GM18873 (cell line): ENCODE measurements at regions not wholly inside any gene's neighbourhood (a gene's known extent, or its start where the extent isn't known, plus 50 kb on each side); places are given as distances from the start of the nearest gene placed in this dataset.
"Not testable (repeated sequence)": the region's sequence is repeated elsewhere in the genome, so short reads cannot be mapped to it uniquely, and the experiment has no call there.

ENCODE experiments used
- ATAC-seq: cut with Tn5 transposase; IDR thresholded peaks from one replicate; pipeline ENCODE4 v1.9.1; 2021; ENCODE audit warnings: mild to moderate bottlenecking, moderate library complexity, moderate number of reproducible peaks; ENCODE audit not compliant: unreplicated experiment, low FRiP score

DNA sequence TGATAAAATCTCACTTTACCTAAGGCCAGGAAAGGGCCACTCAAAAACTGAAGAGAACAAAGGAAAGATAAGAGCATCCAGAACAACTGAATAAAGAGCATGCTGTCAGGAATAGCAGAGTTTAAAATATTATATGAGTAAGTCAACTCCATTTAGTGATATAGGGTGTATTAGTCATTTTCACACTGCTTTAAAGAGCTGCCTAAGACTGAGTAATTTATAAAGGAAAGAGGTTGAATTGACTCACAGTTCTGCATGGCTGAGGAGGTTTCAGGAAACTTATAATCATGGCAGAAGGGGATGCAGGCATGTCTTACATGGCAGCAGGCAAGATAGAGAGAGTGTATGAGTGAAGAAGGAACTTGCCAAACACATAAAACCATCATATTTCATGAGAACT, 778.0 kb upstream of the NECTIN3 start:
- no peak for ATAC-seq

DNA sequence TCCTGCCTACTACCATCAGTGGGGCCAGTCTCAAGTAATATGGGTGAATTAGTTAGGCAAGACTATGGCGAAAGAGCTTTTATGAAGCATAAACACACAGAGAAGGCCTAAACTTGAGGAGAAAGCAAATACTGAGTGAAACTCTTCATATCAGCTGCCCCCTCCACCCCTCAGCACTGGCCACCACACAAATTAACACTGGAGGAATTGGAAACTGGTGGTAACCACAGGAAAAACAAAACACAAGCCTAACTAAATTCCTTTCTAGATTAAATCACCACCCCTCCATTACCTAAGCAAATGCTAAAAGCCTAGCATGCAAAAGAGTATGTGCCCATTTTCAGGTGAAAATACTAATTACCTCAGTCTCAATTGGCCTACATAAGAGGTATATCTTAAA, 774.7 kb upstream of the NECTIN3 start:
- no peak for ATAC-seq

DNA sequence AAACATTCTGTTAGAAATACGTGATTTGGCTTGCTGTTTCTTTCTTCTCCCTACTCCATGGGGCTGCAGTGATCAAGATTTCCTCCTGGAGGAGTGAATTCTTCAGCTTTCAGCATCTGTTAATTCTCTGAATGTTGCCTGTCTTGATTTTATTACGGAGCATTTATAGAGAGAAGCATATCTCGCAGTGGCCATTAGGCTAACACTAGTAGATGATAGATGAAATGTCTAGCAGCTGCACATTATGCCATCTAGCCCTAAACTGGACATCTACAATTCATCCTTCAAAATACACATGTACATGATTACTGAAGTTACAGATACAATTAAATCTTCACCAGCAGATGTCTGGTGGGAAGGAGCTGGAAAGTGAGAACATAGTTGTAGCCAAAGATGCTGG, 769.8 kb upstream of the NECTIN3 start:
- no peak for ATAC-seq

DNA sequence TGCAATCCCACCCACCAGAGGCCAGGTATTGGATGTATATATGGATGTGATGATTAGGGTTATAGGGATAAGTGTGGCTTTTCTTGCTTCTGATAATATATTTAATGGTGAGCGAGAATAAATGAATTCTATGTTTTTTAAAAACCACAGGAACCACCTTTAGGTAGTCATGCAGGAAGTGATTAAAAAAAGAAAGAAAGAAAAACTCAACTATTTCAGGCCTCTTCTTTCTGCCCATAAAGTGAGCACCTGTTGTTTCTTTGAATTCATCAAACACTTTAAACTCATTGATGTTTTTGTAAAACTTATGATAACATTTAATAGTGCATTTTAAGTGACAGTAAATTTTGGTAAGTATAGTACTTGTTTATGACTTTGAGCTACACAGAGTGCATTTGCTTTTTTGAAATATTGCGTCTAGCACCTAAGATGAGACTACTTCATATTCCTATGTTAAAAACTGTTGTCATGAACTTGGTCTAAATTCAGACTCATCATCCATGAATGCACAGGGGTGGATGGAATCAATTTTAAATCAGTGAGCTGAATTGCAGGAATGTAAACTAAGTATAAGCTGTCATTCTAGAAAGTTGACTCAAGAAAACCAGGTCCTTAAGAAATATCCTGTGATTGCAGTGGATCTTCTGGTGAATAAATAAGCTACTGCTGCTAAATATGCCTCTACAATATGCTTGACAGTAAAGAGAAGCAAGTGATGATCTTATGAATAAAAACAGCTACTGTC, 764.4 kb upstream of the NECTIN3 start:
- no peak for ATAC-seq

GRCh38 chr3:110311541-110311940, 760.1 kb upstream of the NECTIN3 start:
- no peak for ATAC-seq

DNA sequence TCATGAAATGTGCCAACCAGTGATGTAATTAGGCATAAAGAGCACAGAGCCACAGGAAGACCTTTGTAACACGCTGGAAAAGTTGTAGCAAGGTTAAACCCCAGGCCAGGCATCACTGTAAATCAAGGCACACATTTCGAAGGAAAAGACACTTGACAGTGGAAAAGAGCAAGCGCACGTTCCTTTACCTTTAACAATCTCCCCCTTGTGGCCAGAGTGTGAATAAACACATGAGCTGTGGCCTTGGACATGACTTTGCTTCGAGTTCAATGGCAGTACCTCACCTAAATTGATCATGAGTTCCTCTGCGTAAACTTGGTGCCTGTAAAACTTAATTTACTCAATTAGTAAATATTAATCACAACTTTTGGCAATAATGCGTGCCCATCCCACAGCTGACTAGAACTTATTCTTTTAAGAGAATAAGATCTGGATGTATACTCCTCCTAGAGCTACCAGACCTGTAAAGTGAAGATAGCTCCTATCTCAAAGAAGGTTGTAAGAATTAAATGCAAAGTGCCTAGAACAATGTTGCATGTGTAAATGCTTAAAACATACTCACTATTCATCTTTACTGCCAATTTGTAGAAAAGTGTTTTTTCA, 757.0 kb upstream of the NECTIN3 start:
- ATAC-seq: peak; percentile 78

DNA sequence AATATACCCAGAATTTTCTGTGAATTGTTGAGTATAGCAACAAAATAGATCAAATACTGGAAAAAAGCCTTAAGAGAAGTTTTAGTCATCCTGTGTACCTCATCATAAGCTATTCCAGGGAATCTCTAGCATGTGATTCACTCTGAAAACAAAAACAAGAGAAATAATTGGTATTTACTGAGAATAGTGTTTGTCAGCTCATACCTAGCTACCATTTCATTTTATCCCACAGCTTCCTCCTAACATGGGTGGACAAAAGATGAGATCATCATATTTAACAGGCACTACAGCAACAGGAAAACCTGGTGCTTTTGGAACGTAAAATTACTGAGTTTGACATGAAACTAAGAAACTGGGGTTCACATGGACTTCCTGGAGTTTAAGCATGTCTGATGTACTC, 753.5 kb upstream of the NECTIN3 start:
- ATAC-seq: no peak

DNA sequence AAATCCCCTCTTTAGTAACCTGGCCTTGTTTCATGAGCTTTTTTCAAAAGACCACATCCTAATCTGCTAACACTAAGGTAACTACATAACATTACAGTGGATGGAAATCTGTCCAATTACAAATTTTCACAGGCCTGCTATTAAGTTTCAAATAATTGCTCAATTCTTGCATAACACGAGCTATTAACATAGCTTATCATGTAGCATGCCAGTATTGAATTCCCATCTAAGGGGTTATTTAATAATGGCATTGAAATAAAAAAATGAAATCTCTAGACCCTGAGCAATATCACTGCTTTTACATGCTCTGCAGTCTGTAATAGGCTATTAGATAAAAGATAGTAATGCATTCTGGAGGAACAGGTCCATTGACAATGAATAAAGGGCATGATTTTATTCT, 748.3 kb upstream of the NECTIN3 start:
- no peak for ATAC-seq

DNA sequence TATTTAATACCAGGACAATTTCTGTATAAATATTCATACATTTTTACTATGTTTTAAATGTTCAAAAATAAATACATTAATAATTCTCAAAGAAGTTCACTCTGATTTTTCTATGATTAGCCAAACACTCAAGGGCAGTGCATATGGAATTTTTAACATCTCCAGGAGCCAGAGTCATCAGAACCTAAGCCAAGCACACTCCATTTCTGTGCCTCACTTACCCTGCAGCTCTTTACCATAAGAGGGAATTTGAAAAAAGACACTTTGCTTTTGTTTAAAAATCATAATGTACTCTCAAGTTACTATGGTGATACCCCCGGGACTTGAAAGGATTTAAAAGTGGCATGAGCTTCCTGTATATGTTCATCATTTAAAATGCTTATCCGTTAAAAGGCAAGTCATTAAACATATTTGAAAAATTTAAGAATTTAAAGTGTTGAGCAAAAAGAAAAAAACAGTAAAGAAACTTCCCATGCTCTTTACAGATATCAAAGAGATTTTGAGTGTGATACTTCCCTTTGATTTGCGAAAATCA, 747.4 kb upstream of the NECTIN3 start:
- no peak for ATAC-seq

DNA sequence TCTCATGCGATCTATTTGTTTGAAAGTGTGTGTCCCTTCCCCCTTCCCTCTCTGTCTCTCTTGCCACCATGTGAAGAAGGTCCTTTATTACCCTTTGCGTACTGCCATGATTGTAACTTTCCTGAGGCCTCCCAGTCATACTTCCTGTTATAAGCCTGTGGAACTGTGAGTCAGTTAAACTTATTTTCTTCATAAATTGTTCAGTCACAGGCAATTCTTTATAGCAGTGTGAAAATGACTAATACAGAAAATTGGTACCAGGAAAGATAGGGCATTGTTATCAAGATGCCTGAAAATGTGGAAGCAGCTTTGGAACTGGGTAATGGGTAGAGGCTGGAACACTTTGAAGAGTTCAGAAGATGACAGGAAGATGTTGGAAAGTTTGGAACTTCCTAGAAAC, 743.7 kb upstream of the NECTIN3 start:
- ATAC-seq: no peak

GRCh38 chr3:110331562-110331961, 740.1 kb upstream of the NECTIN3 start:
- not testable (repeated sequence) for ATAC-seq

DNA sequence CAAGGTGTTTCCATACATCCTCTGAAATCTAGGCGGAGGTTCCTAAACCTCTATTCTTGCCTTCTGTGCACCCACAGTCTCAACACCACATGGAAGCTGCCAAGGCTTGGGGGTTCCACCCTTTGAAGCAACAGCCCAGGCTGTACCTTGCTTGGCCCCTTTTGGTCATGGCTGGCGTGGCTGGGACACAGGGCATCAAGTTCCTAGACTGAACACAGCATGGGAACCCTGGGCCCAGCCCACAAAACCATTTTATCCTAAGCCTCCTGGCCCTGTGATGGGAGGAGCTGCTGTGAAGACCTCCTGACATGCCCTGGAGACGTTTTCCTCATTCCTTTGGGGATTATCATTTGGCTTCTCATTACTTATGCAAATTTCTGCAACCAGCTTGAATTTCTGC, 739.0 kb upstream of the NECTIN3 start:
- no peak for ATAC-seq

- ATAC-seq: no peak
Measured at GRCh38 chr3:110341047-110341446, 730.6 kb upstream of the NECTIN3 start.

DNA sequence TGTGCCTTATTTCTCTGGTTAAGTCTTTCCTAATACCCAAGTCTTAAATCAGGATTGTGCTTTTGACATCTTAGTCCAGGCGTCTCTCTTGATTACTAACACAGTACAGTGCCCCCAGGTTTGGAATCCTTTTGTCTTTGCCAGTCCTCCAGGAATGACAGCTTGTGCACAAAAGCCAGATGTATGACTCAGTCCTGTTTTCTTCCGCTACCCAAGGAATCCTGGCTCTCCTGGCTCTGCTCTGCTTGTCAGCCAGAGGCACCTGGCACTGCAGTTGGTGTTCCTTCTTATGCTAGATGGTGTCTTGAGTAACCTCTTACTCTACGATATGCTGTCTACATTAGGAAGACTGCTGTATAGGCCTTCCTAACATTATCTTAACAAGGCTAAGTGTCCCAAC, 728.2 kb upstream of the NECTIN3 start:
- no peak for ATAC-seq

GRCh38 chr3:110343945-110344344, 727.7 kb upstream of the NECTIN3 start:
- ATAC-seq: peak; percentile 92

- ATAC-seq: no peak
Measured at GRCh38 chr3:110344487-110344886, 727.1 kb upstream of the NECTIN3 start.

DNA sequence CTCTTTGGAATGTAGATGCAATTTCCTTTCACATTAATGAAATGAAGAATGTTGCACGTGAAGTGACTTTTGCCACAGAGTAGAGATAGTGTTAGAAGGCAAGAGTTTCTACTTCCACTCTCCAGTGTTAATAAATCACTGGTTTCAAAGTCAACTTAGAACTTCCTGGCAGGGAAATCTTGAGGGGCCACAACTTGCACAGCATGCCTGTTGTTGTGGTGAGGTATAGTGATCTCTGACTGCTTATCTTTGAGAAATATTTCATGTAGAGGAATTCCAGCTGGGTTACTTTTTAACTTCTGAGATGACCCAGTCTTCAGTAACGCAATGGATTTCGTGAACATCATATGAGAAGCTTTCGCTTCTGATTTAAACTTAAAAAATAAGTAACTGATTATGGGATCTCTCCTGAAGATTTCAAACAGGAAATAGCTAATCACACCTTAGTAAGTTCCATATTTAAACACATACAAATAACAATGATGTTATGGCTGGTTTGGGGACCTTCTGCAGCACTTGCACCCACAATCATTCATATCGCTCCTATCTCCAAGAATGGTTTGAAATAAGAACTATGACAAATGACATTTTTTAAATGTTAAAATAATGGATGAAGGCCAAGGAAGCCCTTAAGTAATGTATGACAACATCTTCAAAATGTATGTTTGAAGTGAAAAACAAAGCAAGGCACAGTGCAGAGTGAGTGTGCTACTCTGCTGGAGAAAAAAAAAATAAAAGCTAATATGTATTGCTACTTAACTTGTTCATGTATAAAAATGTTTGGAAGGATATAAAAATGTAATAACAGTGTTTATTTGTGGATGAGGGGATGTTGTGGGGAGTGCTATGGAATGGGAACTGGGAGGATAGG, 726.5 kb upstream of the NECTIN3 start:
- peak; percentile 41 for ATAC-seq

- ATAC-seq: no peak
Measured at GRCh38 chr3:110349295-110349694, 722.3 kb upstream of the NECTIN3 start.

DNA sequence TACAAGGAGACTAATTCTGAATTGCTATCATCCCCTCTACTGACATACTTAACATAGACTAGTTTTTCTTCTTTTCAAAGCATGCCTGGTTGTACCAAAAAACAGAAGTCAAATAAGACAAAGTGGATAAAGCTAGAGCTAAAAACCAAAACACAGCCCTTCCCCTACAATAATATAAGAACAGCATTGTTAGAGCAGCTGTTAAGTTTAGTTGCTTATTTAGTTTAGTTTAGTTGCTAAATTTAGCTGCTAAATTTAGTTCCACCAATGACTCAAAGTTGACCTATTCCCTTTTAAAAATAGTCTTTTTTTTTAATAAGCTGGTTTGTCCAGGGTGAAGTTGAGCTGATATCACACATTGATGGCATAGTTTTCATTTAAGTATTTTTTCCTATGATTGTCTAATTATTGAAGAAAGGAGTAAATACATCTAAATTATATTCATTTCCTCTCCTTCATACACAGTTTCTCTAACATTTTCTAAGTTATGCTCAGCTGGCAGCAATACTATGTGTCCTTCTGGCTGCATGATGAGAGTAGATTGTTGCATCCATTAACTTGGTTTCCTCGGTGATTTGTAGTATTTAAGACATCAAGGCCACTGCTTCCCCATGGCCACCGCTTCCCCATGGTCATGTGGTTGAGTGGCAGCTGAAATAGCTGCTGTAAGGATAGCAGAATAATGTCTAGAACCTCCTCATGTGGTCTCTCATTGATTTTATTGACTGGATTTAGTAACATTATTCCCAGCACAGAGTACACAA, 718.6 kb upstream of the NECTIN3 start:
- ATAC-seq: no peak

DNA sequence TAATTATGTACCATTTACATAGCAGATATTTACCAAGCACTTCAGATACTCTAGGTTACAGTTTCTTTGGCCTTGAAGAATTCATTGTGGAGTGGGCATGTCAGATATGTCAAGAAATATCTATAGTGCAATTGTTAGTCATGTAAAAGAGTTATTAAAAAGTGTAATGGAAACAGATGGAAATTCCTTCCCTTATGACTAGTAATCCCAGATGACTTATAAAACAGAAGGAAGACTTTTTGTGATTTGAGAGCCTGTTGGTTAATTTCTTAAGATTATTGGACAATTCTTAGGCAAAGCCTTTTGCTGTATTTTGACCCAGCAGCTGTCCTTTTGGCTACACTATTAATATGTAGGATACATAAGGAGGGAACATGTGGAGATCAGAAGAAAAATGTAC, 708.9 kb upstream of the NECTIN3 start:
- ATAC-seq: no peak
